ENCODE measurements at regions not wholly inside any gene's neighbourhood (a gene's known extent, or its start where the extent isn't known, plus 50 kb on each side); places are given as distances from the start of the nearest gene placed in this dataset.
"Not testable (repeated sequence)": the region's sequence is repeated elsewhere in the genome, so short reads cannot be mapped to it uniquely, and the experiment has no call there.

- no peak for DNase-seq (ENCODE audit: low read depth in 2 of 2)
Measured at GRCh38 chr9:129561594-129562281, 59.2 kb downstream of the C9orf50 start.

GRCh38 chr9:129560881-129561306, 60.0 kb downstream of the C9orf50 start:
- no peak for DNase-seq (ENCODE audit: low read depth in 2 of 2)

GRCh38 chr9:129559506-129559881, 61.4 kb downstream of the C9orf50 start:
- no peak for DNase-seq (ENCODE audit: low read depth in 2 of 2)

GRCh38 chr9:129558551-129559505, 62.1 kb downstream of the C9orf50 start:
- no peak for DNase-seq (ENCODE audit: low read depth in 2 of 2)

GRCh38 chr9:129558063-129558550, 62.8 kb downstream of the C9orf50 start:
- no peak for DNase-seq (ENCODE audit: low read depth in 2 of 2)

- peak; percentile 67 to 68 for DNase-seq (ENCODE audit: low read depth in 2 of 2)
Measured at GRCh38 chr9:129557192-129558036, 63.5 kb downstream of the C9orf50 start.

- no peak for DNase-seq (ENCODE audit: low read depth in 2 of 2)
Measured at GRCh38 chr9:129556491-129557191, 64.3 kb downstream of the C9orf50 start.

- no peak for DNase-seq (ENCODE audit: low read depth in 2 of 2)
Measured at GRCh38 chr9:129555512-129556215, 65.2 kb downstream of the C9orf50 start.

- no peak for DNase-seq (ENCODE audit: low read depth in 2 of 2)
Measured at GRCh38 chr9:129554649-129555048, 66.3 kb downstream of the C9orf50 start.

GRCh38 chr9:129553277-129553676, 67.6 kb downstream of the C9orf50 start:
- DNase-seq (ENCODE audit: low read depth in 2 of 2) = no peak

- DNase-seq (ENCODE audit: low read depth in 2 of 2) = no peak
Measured at GRCh38 chr9:129552064-129552463, 68.8 kb downstream of the C9orf50 start.

- DNase-seq (ENCODE audit: low read depth in 2 of 2) = no peak
Measured at GRCh38 chr9:129551393-129551973, 69.4 kb downstream of the C9orf50 start.

GRCh38 chr9:129550977-129551376, 69.9 kb downstream of the C9orf50 start:
- DNase-seq (ENCODE audit: low read depth in 2 of 2) = not testable (repeated sequence)

- DNase-seq (ENCODE audit: low read depth in 2 of 2) = peak; percentile 67 to 71
Measured at GRCh38 chr9:129550199-129550839, 70.6 kb downstream of the C9orf50 start.

- no peak for DNase-seq (ENCODE audit: low read depth in 2 of 2)
Measured at GRCh38 chr9:129549684-129550083, 71.2 kb downstream of the C9orf50 start.

GRCh38 chr9:129549139-129549538, 71.8 kb downstream of the C9orf50 start:
- no peak for DNase-seq (ENCODE audit: low read depth in 2 of 2)

GRCh38 chr9:129548571-129549135, 72.2 kb downstream of the C9orf50 start:
- DNase-seq (ENCODE audit: low read depth in 2 of 2) = no peak

GRCh38 chr9:129547869-129548570, 72.9 kb downstream of the C9orf50 start:
- no peak for DNase-seq (ENCODE audit: low read depth in 2 of 2)

GRCh38 chr9:129547063-129547462, 73.8 kb downstream of the C9orf50 start:
- no peak for DNase-seq (ENCODE audit: low read depth in 2 of 2)

All from fibroblast of skin of left quadriceps (primary cell).